Omental fat pad (tissue), 3 donors: ENCODE measurements at regions not wholly inside any gene's neighbourhood (a gene's known extent, or its start where the extent isn't known, plus 50 kb on each side); places are given as distances from the start of the nearest gene placed in this dataset.

ENCODE experiments used
- ATAC-seq: fragments of 150-250 bp; one replicate; pipeline ENCODE4 v1.9.1; 2016; ENCODE audit warnings: mild to moderate bottlenecking, moderate library complexity; ENCODE audit not compliant: low FRiP score
- DNase-seq: peaks from one replicate; pipeline ENCODE4 v3.0.0-alpha.2; 2019; ENCODE audit warnings: low spot score
- CTCF ChIP-seq, 3 donors: fragments of 450-650 bp; IDR thresholded peaks; one replicate each; pipeline ENCODE4 v1.5.1; 2016 to 2017; ENCODE audit warnings: antibody characterized with exemption in 3 of 3, mild to moderate bottlenecking in 3 of 3, moderate library complexity in 2 of 3

GRCh38 chr13:76725211-76725610, 161.0 kb downstream of the KCTD12 start:
- ATAC-seq (peak; percentile 32), DNase-seq (no peak)
- no peak for TF ChIP-seq CTCF (IDR thresholded peaks at IDR 0.05)

- TF ChIP-seq CTCF (IDR thresholded peaks at IDR 0.05): no peak
- ATAC-seq: no peak
- no peak for DNase-seq
Measured at GRCh38 chr13:76724421-76724820, 161.8 kb downstream of the KCTD12 start.

- ATAC-seq (no peak), DNase-seq (no peak)
- TF ChIP-seq CTCF (IDR thresholded peaks at IDR 0.05): no peak
Measured at GRCh38 chr13:76723551-76724232, 162.5 kb downstream of the KCTD12 start.

GRCh38 chr13:76722782-76723181, 163.4 kb downstream of the KCTD12 start:
- TF ChIP-seq CTCF (IDR thresholded peaks at IDR 0.05): no peak
- no peak for ATAC-seq
- DNase-seq: no peak

GRCh38 chr13:76720821-76721220, 165.4 kb downstream of the KCTD12 start:
- DNase-seq: no peak
- ATAC-seq: no peak
- no peak for TF ChIP-seq CTCF (IDR thresholded peaks at IDR 0.05)

GRCh38 chr13:76720416-76720815, 165.8 kb downstream of the KCTD12 start:
- ATAC-seq: no peak
- TF ChIP-seq CTCF (IDR thresholded peaks at IDR 0.05): no peak
- DNase-seq: no peak

GRCh38 chr13:76719955-76720354, 166.2 kb downstream of the KCTD12 start:
- no peak for TF ChIP-seq CTCF (IDR thresholded peaks at IDR 0.05)
- no peak for DNase-seq
- no peak for ATAC-seq
